SK-N-SH (cell line): ENCODE measurements at regions not wholly inside any gene's neighbourhood (a gene's known extent, or its start where the extent isn't known, plus 50 kb on each side); places are given as distances from the start of the nearest gene placed in this dataset.

Experiments used
- CTCF ChIA-PET: fragments of 300-600, 350-600 bp; formaldehyde crosslinking; extraction: SDS; loops from one replicate; lab custom pipeline; 2021; lab: Yijun Ruan, JAX
- POLR2A ChIA-PET: fragments of 350-600 bp; sonication (Branson Sonifier 250); formaldehyde crosslinking; extraction: SDS; loops from one replicate; lab custom pipeline; 2020; ENCODE audit warnings: antibody characterized with exemption, inconsistent platforms; lab: Yijun Ruan, JAX
- DNase-seq: peaks from one replicate; pipeline ENCODE4 v3.0.0; 2012
- H2AFZ ChIP-seq: fragments of 200-600 bp; sonication (generic); 2 replicates; pipeline ENCODE4 v1.8.1; 2016; ENCODE audit warnings: antibody characterized with exemption, mild to moderate bottlenecking, low read depth
- H3F3A ChIP-seq: fragments of 200-600 bp; sonication (generic); replicated peaks from 2 replicates; pipeline ENCODE3; 2016; ENCODE audit warnings: antibody characterized with exemption, mild to moderate bottlenecking; ENCODE audit not compliant: insufficient read depth
- H3K27ac ChIP-seq, 2 experiments: fragments of 200-500 bp in 1 of 2; fragments of 200-600 bp in 1 of 2; sonication (Bioruptor generic) in 1 of 2; sonication (generic), shearing (Covaris generic) in 1 of 2; 2 replicates each; pipeline versions ENCODE4 v1.5.1 to v1.6.1; 2014 to 2016; ENCODE audit warnings: low read depth in 2 of 2, inconsistent platforms in 1 of 2, low read length in 1 of 2, mild to moderate bottlenecking in 1 of 2, mixed read lengths in 1 of 2
- H3K27me3 ChIP-seq: fragments of 200-600 bp; sonication (generic), shearing (Covaris generic); 2 replicates; pipeline ENCODE4 v1.6.1; 2016; ENCODE audit warnings: mixed run types; ENCODE audit not compliant: insufficient read depth
- H3K36me3 ChIP-seq, 2 experiments: fragments of 200-500 bp in 1 of 2; fragments of 200-600 bp in 1 of 2; sonication (Bioruptor generic) in 1 of 2; sonication (generic) in 1 of 2; replicated peaks in 1 of 2; 2 replicates each; pipeline versions ENCODE3 to v1.5.1; 2014 to 2016; ENCODE audit warnings: low read length in 1 of 2, mild to moderate bottlenecking in 1 of 2; ENCODE audit not compliant: insufficient read depth in 2 of 2, control insufficient read depth in 1 of 2
- H3K4me1 ChIP-seq, 2 experiments: fragments of 200-500 bp in 1 of 2; fragments of 200-600 bp in 1 of 2; sonication (Bioruptor generic) in 1 of 2; sonication (generic), shearing (Covaris generic) in 1 of 2; 2 replicates each; pipeline versions ENCODE4 v1.5.1 to v1.6.1; 2014 to 2016; ENCODE audit warnings: low read depth in 1 of 2, low read length in 1 of 2, mixed run types in 1 of 2; ENCODE audit not compliant: insufficient read depth in 2 of 2, control insufficient read depth in 1 of 2
- H3K4me2 ChIP-seq: fragments of 200-600 bp; sonication (generic), shearing (Covaris generic); 2 replicates; pipeline ENCODE4 v1.6.1; 2017; ENCODE audit warnings: mixed run types
- H3K4me3 ChIP-seq, 2 experiments: fragments of 200-500 bp in 1 of 2; fragments of 200-600 bp in 1 of 2; sonication (Bioruptor generic) in 1 of 2; sonication (generic), shearing (Covaris generic) in 1 of 2; 2 replicates each; pipeline versions ENCODE4 v1.5.1 to v1.8.1; 2014 to 2016; ENCODE audit warnings: low read depth in 2 of 2, inconsistent platforms in 1 of 2, low read length in 1 of 2, mild to moderate bottlenecking in 1 of 2, mixed read lengths in 1 of 2, moderate library complexity in 1 of 2
- H3K79me2 ChIP-seq: fragments of 200-600 bp; sonication (generic); 2 replicates; pipeline ENCODE4 v1.8.1; 2017; ENCODE audit warnings: mild to moderate bottlenecking; ENCODE audit not compliant: insufficient read depth
- H3K9ac ChIP-seq: fragments of 200-600 bp; sonication (generic); 2 replicates; pipeline ENCODE4 v1.6.1; 2017; ENCODE audit warnings: mixed run types
- H3K9me2 ChIP-seq: fragments of 200-600 bp; sonication (generic); 2 replicates; pipeline ENCODE4 v1.6.1; 2017; ENCODE audit warnings: mixed run types
- H3K9me3 ChIP-seq: fragments of 200-600 bp; sonication (generic); 2 replicates; pipeline ENCODE4 v1.6.1; 2017; ENCODE audit warnings: mixed run types, mild to moderate bottlenecking, moderate library complexity
- H4K20me1 ChIP-seq: fragments of 200-600 bp; sonication (generic); 2 replicates; pipeline ENCODE4 v1.6.1; 2017; ENCODE audit warnings: mild to moderate bottlenecking, mixed run types; ENCODE audit not compliant: insufficient read depth
- CHD2 ChIP-seq: fragments of 150-350 bp; IDR thresholded peaks from 2 replicates; pipeline ENCODE4 v1.6.1; 2018; ENCODE audit warnings: low read length; ENCODE audit not compliant: partially characterized antibody
- ELF1 ChIP-seq: IDR thresholded peaks from 2 replicates; pipeline ENCODE4 v1.4.0; 2012
- FOXJ3 ChIP-seq: sonication (generic); formaldehyde crosslinking; IDR thresholded peaks from 2 replicates; pipeline ENCODE4 v1.5.1; 2020; ENCODE audit warnings: mild to moderate bottlenecking, missing genetic modification reagents
- GATA2 ChIP-seq: sonication (generic); formaldehyde crosslinking; IDR thresholded peaks from 2 replicates; pipeline ENCODE4 v1.5.0; 2020; ENCODE audit warnings: mild to moderate bottlenecking, missing genetic modification reagents
- JUND ChIP-seq: IDR thresholded peaks from 2 replicates; pipeline ENCODE4 v1.4.0; 2012
- MEF2A ChIP-seq: IDR thresholded peaks from 2 replicates; pipeline ENCODE4 v1.4.0; 2012; ENCODE audit warnings: low read depth, borderline replicate concordance
- MXI1 ChIP-seq: IDR thresholded peaks from 2 replicates; pipeline ENCODE4 v1.6.1; 2012; ENCODE audit warnings: mild to moderate bottlenecking, low read depth, low read length, improper control_type of control experiment
- NFIC ChIP-seq: IDR thresholded peaks from 2 replicates; pipeline ENCODE4 v1.4.0; 2012; ENCODE audit warnings: borderline replicate concordance
- PBX3 ChIP-seq: IDR thresholded peaks from 2 replicates; pipeline ENCODE4; 2012
- POLR2AphosphoS5 ChIP-seq: IDR thresholded peaks from 2 replicates; pipeline ENCODE4 v1.6.1; 2012; ENCODE audit warnings: low read depth, low read length
- RCOR1 ChIP-seq: fragments of 150-350 bp; IDR thresholded peaks from 2 replicates; pipeline ENCODE4 v1.6.1; 2017; ENCODE audit warnings: antibody characterized with exemption, low read length
- REST ChIP-seq: IDR thresholded peaks from 2 replicates; pipeline ENCODE4 v1.6.1; 2012; ENCODE audit warnings: mild to moderate bottlenecking, low read depth, low read length, moderate library complexity
- RFX5 ChIP-seq: IDR thresholded peaks from 2 replicates; pipeline ENCODE4 v1.6.1; 2012; ENCODE audit warnings: mild to moderate bottlenecking, improper control_type of control experiment, low read length
- SIN3A ChIP-seq: IDR thresholded peaks from 2 replicates; pipeline ENCODE4 v1.6.1; 2012; ENCODE audit warnings: low read depth, mild to moderate bottlenecking, low read length, moderate library complexity, borderline replicate concordance
- SMC3 ChIP-seq: IDR thresholded peaks from 2 replicates; pipeline ENCODE4 v1.6.1; 2012; ENCODE audit warnings: low read depth, low read length, improper control_type of control experiment
- USF2 ChIP-seq: fragments of 150-350 bp; IDR thresholded peaks from 2 replicates; pipeline ENCODE4 v1.6.1; 2017; ENCODE audit warnings: antibody characterized with exemption, low read length, low read depth, borderline replicate concordance
- WGBS: methylation state at CpG from one replicate; pipeline ENCODE4 v1.1.6; 2017; ENCODE audit warnings: low lambda C conversion rate; 5-methylcytosine and 5-hydroxymethylcytosine counted together

- no peak for TF ChIP-seq PBX3
- TF ChIP-seq RFX5: no peak
- no peak for TF ChIP-seq POLR2AphosphoS5
Measured at GRCh38 chr2:239852272-239852671, 172.9 kb downstream of the NDUFA10 start (continued).

- no peaks in the 10 kb centered on the region for H4K20me1 ChIP-seq
- no peak for DNase-seq
- no peaks in the 10 kb centered on the region for H3F3A ChIP-seq
- no peak overlapping the region for H3K9ac ChIP-seq
- H3K4me3 ChIP-seq: no peak overlapping the region
- no peaks in the 10 kb centered on the region for H3K27me3 ChIP-seq
- 19% methylated on average over 5 of the region's 9 CpGs for WGBS
- H3K4me2 ChIP-seq: no peak overlapping the region
- H3K36me3 ChIP-seq: no peaks in the 10 kb centered on the region
- POLR2A ChIA-PET: no interaction called here
- H3K9me2 ChIP-seq: no peaks in the 10 kb centered on the region
- no peak overlapping the region for H2AFZ ChIP-seq
- TF ChIP-seq FOXJ3 (CRISPR knock-in tag): no peak
- TF ChIP-seq, all 33 proteins: peak for 0
- Histone ChIP-seq H3K4me1 (no peaks in the 10 kb centered on the region), H3K27ac (no peak overlapping the region), H3K79me2 (no peaks in the 10 kb centered on the region), H3K9me3 (0 out of 2 replicates have a peak, but pooled peaks cover 10% of the 10 kb centered on the region)
- CTCF ChIA-PET: no interaction called here
Measured at GRCh38 chr2:239846789-239847676, 178.1 kb downstream of the NDUFA10 start.

- POLR2A ChIA-PET: interaction anchor here (0.6 kb wide), 1 partner anchor 1060 kb away, joined by 3 read pairs; no protein-coding TSS in a partner anchor
Measured at GRCh38 chr2:239845968-239846367, 179.2 kb downstream of the NDUFA10 start.

GRCh38 chr2:239839306-239839705 lies 185.8 kb downstream of the NDUFA10 start:
- no peak for DNase-seq
- ChIA-PET CTCF (no interaction called here), POLR2A (no interaction called here)
- H3K4me1 ChIP-seq: no peaks in the 10 kb centered on the region
- H3F3A ChIP-seq: no peaks in the 10 kb centered on the region
- no peak overlapping the region for H2AFZ ChIP-seq
- no peaks in the 10 kb centered on the region for H3K79me2 ChIP-seq
- H3K9me3 ChIP-seq: no peaks in the 10 kb centered on the region
- no peak overlapping the region for H3K9ac ChIP-seq
- no peaks in the 10 kb centered on the region for H4K20me1 ChIP-seq
- 2% methylated on average over 4 of the region's 5 CpGs for WGBS
- no peaks in the 10 kb centered on the region for H3K36me3 ChIP-seq
- no peak overlapping the region for H3K4me3 ChIP-seq
- no peak overlapping the region for H3K27ac ChIP-seq
- no peaks in the 10 kb centered on the region for H3K27me3 ChIP-seq
- H3K4me2 ChIP-seq: no peak overlapping the region
- no peaks in the 10 kb centered on the region for H3K9me2 ChIP-seq
- TF ChIP-seq REST: no peak
- TF ChIP-seq SIN3A: no peak
- TF ChIP-seq MEF2A: no peak
- TF ChIP-seq GATA2 (CRISPR knock-in tag): no peak
- TF ChIP-seq JUND: no peak
- TF ChIP-seq RFX5: no peak
- TF ChIP-seq MXI1: no peak
- TF ChIP-seq FOXJ3 (CRISPR knock-in tag): no peak
- no peak for TF ChIP-seq USF2

More at GRCh38 chr2:239845968-239846367, 179.2 kb downstream of the NDUFA10 start:
- Histone ChIP-seq H3K79me2 (no peaks in the 10 kb centered on the region), H3K4me2 (no peak overlapping the region), H3K36me3 (no peaks in the 10 kb centered on the region), H3K27ac (no peak overlapping the region), H3K4me1 (no peaks in the 10 kb centered on the region), H3K27me3 (no peaks in the 10 kb centered on the region), H3K4me3 (no peak overlapping the region), H3K9me2 (no peaks in the 10 kb centered on the region), H4K20me1 (no peaks in the 10 kb centered on the region), H3K9ac (no peak overlapping the region), H3F3A (no peaks in the 10 kb centered on the region), H2AFZ (no peak overlapping the region), H3K9me3 (0 out of 2 replicates have a peak, but pooled peaks cover 10% of the 10 kb centered on the region)
- TF ChIP-seq NFIC (no peak), ELF1 (no peak), SMC3 (no peak), CHD2 (no peak), POLR2AphosphoS5 (no peak), RCOR1 (no peak)
- no peak for DNase-seq
- CTCF ChIA-PET: no interaction called here
